ENCODE measurements at regions not wholly inside any gene's neighbourhood (a gene's known extent, or its start where the extent isn't known, plus 50 kb on each side); places are given as distances from the start of the nearest gene placed in this dataset.

GRCh38 chr2:5176764-5177163 lies 515.4 kb upstream of the SOX11 start:
- in situ Hi-C loops (cut with MboI) = no loop called here
- Histone ChIP-seq H3K36me3 (ENCODE audit: control insufficient read depth in 2 of 2, insufficient read depth in 2 of 2, low read length in 1 of 2) (no peaks in the 10 kb centered on the region), H3K79me2 (ENCODE audit: control insufficient read depth, insufficient read depth, low read length) (no peaks in the 10 kb centered on the region), H3K4me3 (no peak overlapping the region), H3K4me1 (ENCODE audit: control insufficient read depth, insufficient read depth, low read length) (no peaks in the 10 kb centered on the region), H4K20me1 (ENCODE audit: control insufficient read depth, insufficient read depth) (no peaks in the 10 kb centered on the region), H3K27me3 (replicated peaks in 1 of 2; ENCODE audit: control insufficient read depth in 2 of 2, insufficient read depth in 2 of 2, low read length in 1 of 2) (no peaks in the 10 kb centered on the region), H3K9ac (ENCODE audit: control insufficient read depth, insufficient read depth, low read length) (no peak overlapping the region), H3K27ac (ENCODE audit: control insufficient read depth, insufficient read depth) (no peak overlapping the region), H3K9me3 (replicated peaks; ENCODE audit: control insufficient read depth, insufficient read depth, low read length) (no peaks in the 10 kb centered on the region), H2AFZ (ENCODE audit: control insufficient read depth, low read depth, low read length) (no peak overlapping the region), H3K4me2 (ENCODE audit: control insufficient read depth, insufficient read depth) (no peak overlapping the region)
- ChIA-PET CTCF (interaction anchor here (1.5 kb wide), 1 partner anchor 16 kb away, joined by 3 read pairs; no protein-coding TSS in a partner anchor), SMC1A (ENCODE audit: uncharacterized antibody, unreplicated experiment) (no interaction called here), POLR2A (no interaction called here), RAD21 (ENCODE audit: unreplicated experiment) (no interaction called here)
- no peak for ATAC-seq
- no peak for FAIRE-seq
- intact Hi-C loops (cut with micrococcal nuclease; ENCODE audit: unreplicated experiment) = no loop called here
- BruUV-seq (replicated peaks) = no TSS peak
- 15% methylated on average over 4 of the region's 4 CpGs for WGBS (ENCODE audit: insufficient coverage, insufficient replicate concordance, low lambda C conversion rate, missing lambda C conversion rate)
- no peak for TF ChIP-seq JUND (IDR thresholded peaks at IDR 0.05; ENCODE audit: low read depth, low read length)
- TF ChIP-seq SMARCA5 (IDR thresholded peaks at IDR 0.05) = no peak
- no peak for TF ChIP-seq SIX5 (IDR thresholded peaks at IDR 0.05; ENCODE audit: low read depth, low read length, severe bottlenecking)
- TF ChIP-seq SUZ12 (IDR thresholded peaks at IDR 0.05; ENCODE audit: unreplicated experiment) = no peak
- TF ChIP-seq SIN3A (IDR thresholded peaks at IDR 0.05; ENCODE audit: low read depth, low read length) = no peak
- no peak for DNase-seq (ENCODE audit: low read depth, low spot score)

DNA sequence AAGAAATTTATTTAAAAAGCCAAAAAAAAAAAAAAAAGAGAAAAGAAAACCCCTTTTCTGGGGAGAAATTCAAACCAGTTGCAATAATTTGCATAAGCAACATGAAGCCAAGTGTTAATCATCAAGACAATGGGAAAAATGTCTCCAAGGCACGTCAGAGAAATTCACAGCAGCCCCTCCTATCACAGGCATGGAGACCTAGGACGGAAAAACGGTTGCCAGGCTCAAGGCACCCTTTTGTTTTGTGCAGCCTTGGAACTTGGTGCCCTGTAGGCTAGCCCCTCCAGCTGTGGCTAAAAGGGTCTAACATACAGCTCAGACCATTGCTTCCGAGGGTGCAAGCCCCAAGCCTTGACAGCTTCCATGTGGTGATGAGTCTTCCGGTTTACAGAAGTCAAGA lies 509.2 kb upstream of the SOX11 start:
- no peak overlapping the region for H3K4me2 ChIP-seq (ENCODE audit: control insufficient read depth, insufficient read depth)
- 22% methylated on average over 5 of the region's 5 CpGs for WGBS (ENCODE audit: insufficient coverage, insufficient replicate concordance, low lambda C conversion rate, missing lambda C conversion rate)
- no peaks in the 10 kb centered on the region for H4K20me1 ChIP-seq (ENCODE audit: control insufficient read depth, insufficient read depth)
- H3K9me3 ChIP-seq (replicated peaks; ENCODE audit: control insufficient read depth, insufficient read depth, low read length) = no peaks in the 10 kb centered on the region
- H3K4me3 ChIP-seq = no peak overlapping the region
- no peak overlapping the region for H2AFZ ChIP-seq (ENCODE audit: control insufficient read depth, low read depth, low read length)
- DNase-seq (ENCODE audit: low read depth, low spot score) (no peak), ATAC-seq (no peak), FAIRE-seq (no peak)
- no peaks in the 10 kb centered on the region for H3K36me3 ChIP-seq (ENCODE audit: control insufficient read depth in 2 of 2, insufficient read depth in 2 of 2, low read length in 1 of 2)
- H3K4me1 ChIP-seq (ENCODE audit: control insufficient read depth, insufficient read depth, low read length) = no peaks in the 10 kb centered on the region
- RAD21 ChIA-PET (ENCODE audit: unreplicated experiment) = no interaction called here
- POLR2A ChIA-PET = no interaction called here
- BruUV-seq (replicated peaks) = no TSS peak
- CTCF ChIA-PET = no interaction called here
- no peaks in the 10 kb centered on the region for H3K27me3 ChIP-seq (replicated peaks in 1 of 2; ENCODE audit: control insufficient read depth in 2 of 2, insufficient read depth in 2 of 2, low read length in 1 of 2)
- no peak overlapping the region for H3K27ac ChIP-seq (ENCODE audit: control insufficient read depth, insufficient read depth)
- in situ Hi-C loops (cut with MboI) = no loop called here
- no peaks in the 10 kb centered on the region for H3K79me2 ChIP-seq (ENCODE audit: control insufficient read depth, insufficient read depth, low read length)
- no peak overlapping the region for H3K9ac ChIP-seq (ENCODE audit: control insufficient read depth, insufficient read depth, low read length)
- SMC1A ChIA-PET (ENCODE audit: uncharacterized antibody, unreplicated experiment) = no interaction called here
- intact Hi-C loops (cut with micrococcal nuclease; ENCODE audit: unreplicated experiment) = no loop called here
- no peak for TF ChIP-seq SIN3A (IDR thresholded peaks at IDR 0.05; ENCODE audit: low read depth, low read length)
- TF ChIP-seq MEF2B (IDR thresholded peaks at IDR 0.05; ENCODE audit: partially characterized antibody, poor library complexity, severe bottlenecking) = no peak
- TF ChIP-seq TAF1 (IDR thresholded peaks at IDR 0.05; ENCODE audit: borderline replicate concordance, low read depth, low read length) = no peak
- TF ChIP-seq WRNIP1 (IDR thresholded peaks at IDR 0.05; ENCODE audit: borderline replicate concordance, low read depth, low read length) = no peak
- TF ChIP-seq SMC3 (IDR thresholded peaks at IDR 0.05; ENCODE audit: borderline replicate concordance, low read length) = no peak
- no peak for TF ChIP-seq MTA3 (IDR thresholded peaks at IDR 0.05; ENCODE audit: borderline replicate concordance, low read length)
- no peak for TF ChIP-seq JUND (IDR thresholded peaks at IDR 0.05; ENCODE audit: low read depth, low read length)
- TF ChIP-seq SUZ12 (IDR thresholded peaks at IDR 0.05; ENCODE audit: unreplicated experiment) = no peak
- TF ChIP-seq RB1 (IDR thresholded peaks at IDR 0.05; ENCODE audit: borderline replicate concordance) = no peak
- TF ChIP-seq SUPT20H (IDR thresholded peaks at IDR 0.05; ENCODE audit: borderline replicate concordance, control insufficient read depth, low read depth, low read length) = no peak
- no peak for TF ChIP-seq MTA2 (IDR thresholded peaks at IDR 0.05; ENCODE audit: low read depth)
- TF ChIP-seq, protein P1, sequence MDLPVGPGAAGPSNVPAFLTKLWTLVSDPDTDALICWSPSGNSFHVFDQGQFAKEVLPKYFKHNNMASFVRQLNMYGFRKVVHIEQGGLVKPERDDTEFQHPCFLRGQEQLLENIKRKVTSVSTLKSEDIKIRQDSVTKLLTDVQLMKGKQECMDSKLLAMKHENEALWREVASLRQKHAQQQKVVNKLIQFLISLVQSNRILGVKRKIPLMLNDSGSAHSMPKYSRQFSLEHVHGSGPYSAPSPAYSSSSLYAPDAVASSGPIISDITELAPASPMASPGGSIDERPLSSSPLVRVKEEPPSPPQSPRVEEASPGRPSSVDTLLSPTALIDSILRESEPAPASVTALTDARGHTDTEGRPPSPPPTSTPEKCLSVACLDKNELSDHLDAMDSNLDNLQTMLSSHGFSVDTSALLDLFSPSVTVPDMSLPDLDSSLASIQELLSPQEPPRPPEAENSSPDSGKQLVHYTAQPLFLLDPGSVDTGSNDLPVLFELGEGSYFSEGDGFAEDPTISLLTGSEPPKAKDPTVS (IDR thresholded peaks at IDR 0.05; ENCODE audit: low read depth, low read length) = no peak

All from GM12878 (cell line).